HEK293 (cell line): ENCODE measurements at regions not wholly inside any gene's neighbourhood (a gene's known extent, or its start where the extent isn't known, plus 50 kb on each side); places are given as distances from the start of the nearest gene placed in this dataset.

Experiments used
- CTCF ChIA-PET: fragments of 350-600 bp; formaldehyde crosslinking; extraction: SDS; loops from one replicate; lab custom pipeline; 2021; ENCODE audit warnings: antibody characterized with exemption; lab: Yijun Ruan, JAX
- POLR2A ChIA-PET: fragments of 300-600 bp; formaldehyde crosslinking; extraction: SDS; loops from one replicate; lab custom pipeline; 2020; ENCODE audit warnings: antibody characterized with exemption, inconsistent platforms; lab: Yijun Ruan, JAX
- H3K27ac ChIP-seq: fragments of 200-500 bp; sonication (Bioruptor generic); 2 replicates; pipeline ENCODE4 v1.5.1; 2014; ENCODE audit warnings: low read depth, low read length, control low read depth, inconsistent platforms; ENCODE audit errors: extremely low read depth
- H3K36me3 ChIP-seq, 2 experiments: fragments of 200-500 bp in 1 of 2; sonication (Bioruptor generic) in 1 of 2; 1 replicate in 1 of 2; 2 replicates in 1 of 2; pipeline ENCODE4 v1.5.1; 2014 to 2017; ENCODE audit warnings: inconsistent platforms in 2 of 2, low read length in 2 of 2; ENCODE audit not compliant: control insufficient read depth in 2 of 2, insufficient read depth in 1 of 2
- H3K4me1 ChIP-seq: fragments of 200-500 bp; sonication (Bioruptor generic); 2 replicates; pipeline ENCODE4 v1.5.1; 2014; ENCODE audit warnings: mild to moderate bottlenecking, low read length, inconsistent platforms; ENCODE audit not compliant: control insufficient read depth, insufficient read depth
- H3K4me3 ChIP-seq: 2 replicates; pipeline ENCODE4 v1.5.1; 2011; ENCODE audit warnings: low read depth, mild to moderate bottlenecking, control low read depth, low read length, moderate library complexity
- H3K9me3 ChIP-seq: fragments of 200-500 bp; sonication (Bioruptor generic); 2 replicates; pipeline ENCODE4 v1.5.1; 2014; ENCODE audit warnings: low read depth, low read length, inconsistent platforms; ENCODE audit not compliant: control insufficient read depth, insufficient read depth
- HOXC10 ChIP-seq: sonication (generic); formaldehyde crosslinking; IDR thresholded peaks from 2 replicates; pipeline ENCODE4 v1.8.1; 2023; ENCODE audit warnings: mild to moderate bottlenecking, missing genetic modification reagents
- IKZF3 ChIP-seq: fragments of 450-650 bp; IDR thresholded peaks from 2 replicates; pipeline ENCODE4 v1.5.0; 2018; ENCODE audit warnings: missing biosample characterization, mild to moderate bottlenecking, missing genetic modification characterization, moderate library complexity
- REPIN1 ChIP-seq: fragments of 450-650 bp; formaldehyde crosslinking; IDR thresholded peaks from 2 replicates; pipeline ENCODE4 v1.5.1; 2017; ENCODE audit warnings: missing biosample characterization, missing genetic modification characterization, low read depth
- ZBTB17 ChIP-seq: fragments of 450-650 bp; formaldehyde crosslinking; IDR thresholded peaks from 2 replicates; pipeline ENCODE4 v1.5.1; 2016; ENCODE audit warnings: missing biosample characterization, missing genetic modification characterization
- ZBTB7A ChIP-seq: fragments of 450-650 bp; formaldehyde crosslinking; IDR thresholded peaks from 2 replicates; pipeline ENCODE4 v1.5.1; 2016; ENCODE audit warnings: low read depth, missing biosample characterization, missing genetic modification characterization
- ZNF140 ChIP-seq: fragments of 450-650 bp; formaldehyde crosslinking; IDR thresholded peaks from 2 replicates; pipeline ENCODE4 v1.5.1; 2016; ENCODE audit warnings: missing biosample characterization, missing genetic modification characterization
- ZNF202 ChIP-seq: fragments of 450-650 bp; formaldehyde crosslinking; IDR thresholded peaks from 2 replicates; pipeline ENCODE4 v1.5.1; 2016; ENCODE audit warnings: missing biosample characterization, missing genetic modification characterization, borderline replicate concordance
- ZNF214 ChIP-seq: fragments of 450-650 bp; formaldehyde crosslinking; IDR thresholded peaks from 2 replicates; pipeline ENCODE4 v1.5.1; 2017; ENCODE audit warnings: missing biosample characterization, mild to moderate bottlenecking, missing genetic modification characterization, borderline replicate concordance
- ZNF223 ChIP-seq: fragments of 450-650 bp; formaldehyde crosslinking; IDR thresholded peaks from 2 replicates; pipeline ENCODE4 v1.5.1; 2016; ENCODE audit warnings: missing biosample characterization, missing genetic modification characterization
- ZNF24 ChIP-seq: fragments of 450-650 bp; formaldehyde crosslinking; IDR thresholded peaks from 2 replicates; pipeline ENCODE4 v1.5.1; 2016; ENCODE audit warnings: missing biosample characterization, missing genetic modification characterization
- ZNF670 ChIP-seq: fragments of 450-650 bp; formaldehyde crosslinking; IDR thresholded peaks from 2 replicates; pipeline ENCODE4 v1.5.1; 2016; ENCODE audit warnings: missing biosample characterization, missing genetic modification characterization, low read depth
- ZNF768 ChIP-seq: fragments of 450-650 bp; formaldehyde crosslinking; IDR thresholded peaks from 2 replicates; pipeline ENCODE4 v1.5.1; 2018; ENCODE audit warnings: missing biosample characterization, mild to moderate bottlenecking, missing genetic modification characterization
- ZNF777 ChIP-seq: fragments of 450-650 bp; formaldehyde crosslinking; IDR thresholded peaks from 2 replicates; pipeline ENCODE4 v1.5.1; 2017; ENCODE audit warnings: missing biosample characterization, missing genetic modification characterization, borderline replicate concordance
- ZSCAN30 ChIP-seq: fragments of 450-650 bp; IDR thresholded peaks from 2 replicates; pipeline ENCODE4 v1.5.1; 2018; ENCODE audit warnings: missing biosample characterization, mild to moderate bottlenecking, missing genetic modification characterization, moderate library complexity
- TF ChIP-seq, protein P1 (sequence below): fragments of 450-650 bp; formaldehyde crosslinking; IDR thresholded peaks from 2 replicates; pipeline ENCODE4 v1.5.1; 2016; ENCODE audit warnings: missing biosample characterization, missing genetic modification characterization
- TF ChIP-seq, protein P2 (sequence below): fragments of 450-650 bp; formaldehyde crosslinking; IDR thresholded peaks from 2 replicates; pipeline ENCODE4 v1.5.1; 2016; ENCODE audit warnings: missing biosample characterization, missing genetic modification characterization
- TF ChIP-seq, protein P3 (sequence below): fragments of 450-650 bp; formaldehyde crosslinking; IDR thresholded peaks from 2 replicates; pipeline ENCODE4 v1.5.1; 2016; ENCODE audit warnings: missing biosample characterization, missing genetic modification characterization

GRCh38 chr4:59223292-59223941, 1976.7 kb upstream of the ADGRL3 start:
- TF ChIP-seq ZSCAN30 (tag by site-specific recombination) (no peak), ZNF777 (no peak)
- TF ChIP-seq, all 188 proteins: peak for 0
- ChIA-PET POLR2A (no interaction called here), CTCF (no interaction called here)
- Histone ChIP-seq H3K4me1 (no peaks in the 10 kb centered on the region), H3K27ac (no peak overlapping the region), H3K36me3 (no peaks in the 10 kb centered on the region), H3K4me3 (no peak overlapping the region), H3K9me3 (no peaks in the 10 kb centered on the region)

- TF ChIP-seq ZNF223 (tag by site-specific recombination) (no peak), ZBTB17 (tag by site-specific recombination) (no peak), ZNF202 (tag by site-specific recombination) (no peak), ZNF140 (tag by site-specific recombination) (no peak)
- TF ChIP-seq, all 188 proteins: peak for 0
- no peaks in the 10 kb centered on the region for H3K4me1 ChIP-seq
- no peak overlapping the region for H3K4me3 ChIP-seq
- POLR2A ChIA-PET, result no interaction called here
- H3K27ac ChIP-seq, result no peak overlapping the region
- no peaks in the 10 kb centered on the region for H3K36me3 ChIP-seq
- H3K9me3 ChIP-seq, result no peaks in the 10 kb centered on the region
- CTCF ChIA-PET, result no interaction called here
Measured at GRCh38 chr4:59238212-59238611, 1961.9 kb upstream of the ADGRL3 start.

DNA sequence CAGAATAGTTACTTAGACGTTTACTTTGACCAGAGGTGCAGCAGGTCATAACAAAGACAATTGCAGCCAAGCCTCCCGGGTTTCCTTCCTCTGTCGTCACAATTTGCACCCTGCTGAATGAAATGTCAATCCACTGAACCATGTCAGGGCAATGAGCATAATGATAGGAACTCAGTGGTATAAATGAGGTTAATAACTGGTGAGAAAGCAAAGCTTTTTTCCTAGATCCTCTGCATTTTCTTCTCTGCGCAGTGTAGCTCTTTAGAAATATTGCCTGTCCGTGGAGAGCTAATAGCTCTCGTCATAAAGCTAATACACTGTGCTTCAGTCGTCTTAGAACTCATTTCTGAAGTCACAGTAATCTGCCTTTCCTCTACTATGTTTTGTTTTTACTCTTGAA, 1960.1 kb upstream of the ADGRL3 start:
- H3K4me3 ChIP-seq, result no peak overlapping the region
- CTCF ChIA-PET, result interaction anchor here (0.6 kb wide), 1 partner anchor 741 kb away, joined by 4 read pairs; no protein-coding TSS in a partner anchor
- H3K27ac ChIP-seq, result no peak overlapping the region
- H3K9me3 ChIP-seq, result no peaks in the 10 kb centered on the region
- no peaks in the 10 kb centered on the region for H3K36me3 ChIP-seq
- TF ChIP-seq ZNF768 (tag by site-specific recombination) (no peak), HOXC10 (CRISPR knock-in tag) (no peak), ZNF670 (no peak), IKZF3 (tag by site-specific recombination) (no peak)
- H3K4me1 ChIP-seq, result no peaks in the 10 kb centered on the region
- POLR2A ChIA-PET, result no interaction called here

- Histone ChIP-seq H3K4me3 (no peak overlapping the region), H3K27ac (no peak overlapping the region), H3K9me3 (no peaks in the 10 kb centered on the region), H3K36me3 (no peaks in the 10 kb centered on the region), H3K4me1 (no peaks in the 10 kb centered on the region)
- POLR2A ChIA-PET, result no interaction called here
- CTCF ChIA-PET, result no interaction called here
- TF ChIP-seq ZBTB7A (tag by site-specific recombination) (no peak), REPIN1 (tag by site-specific recombination) (no peak), ZNF214 (tag by site-specific recombination) (no peak), ZNF24 (tag by site-specific recombination) (no peak)
- TF ChIP-seq, protein P1, sequence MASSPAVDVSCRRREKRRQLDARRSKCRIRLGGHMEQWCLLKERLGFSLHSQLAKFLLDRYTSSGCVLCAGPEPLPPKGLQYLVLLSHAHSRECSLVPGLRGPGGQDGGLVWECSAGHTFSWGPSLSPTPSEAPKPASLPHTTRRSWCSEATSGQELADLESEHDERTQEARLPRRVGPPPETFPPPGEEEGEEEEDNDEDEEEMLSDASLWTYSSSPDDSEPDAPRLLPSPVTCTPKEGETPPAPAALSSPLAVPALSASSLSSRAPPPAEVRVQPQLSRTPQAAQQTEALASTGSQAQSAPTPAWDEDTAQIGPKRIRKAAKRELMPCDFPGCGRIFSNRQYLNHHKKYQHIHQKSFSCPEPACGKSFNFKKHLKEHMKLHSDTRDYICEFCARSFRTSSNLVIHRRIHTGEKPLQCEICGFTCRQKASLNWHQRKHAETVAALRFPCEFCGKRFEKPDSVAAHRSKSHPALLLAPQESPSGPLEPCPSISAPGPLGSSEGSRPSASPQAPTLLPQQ, result no peak
- TF ChIP-seq, protein P2, sequence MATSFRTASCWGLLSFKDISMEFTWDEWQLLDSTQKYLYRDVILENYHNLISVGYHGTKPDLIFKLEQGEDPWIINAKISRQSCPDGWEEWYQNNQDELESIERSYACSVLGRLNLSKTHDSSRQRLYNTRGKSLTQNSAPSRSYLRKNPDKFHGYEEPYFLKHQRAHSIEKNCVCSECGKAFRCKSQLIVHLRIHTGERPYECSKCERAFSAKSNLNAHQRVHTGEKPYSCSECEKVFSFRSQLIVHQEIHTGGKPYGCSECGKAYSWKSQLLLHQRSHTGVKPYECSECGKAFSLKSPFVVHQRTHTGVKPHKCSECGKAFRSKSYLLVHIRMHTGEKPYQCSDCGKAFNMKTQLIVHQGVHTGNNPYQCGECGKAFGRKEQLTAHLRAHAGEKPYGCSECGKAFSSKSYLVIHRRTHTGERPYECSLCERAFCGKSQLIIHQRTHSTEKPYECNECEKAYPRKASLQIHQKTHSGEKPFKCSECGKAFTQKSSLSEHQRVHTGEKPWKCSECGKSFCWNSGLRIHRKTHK, result no peak
- TF ChIP-seq, protein P3, sequence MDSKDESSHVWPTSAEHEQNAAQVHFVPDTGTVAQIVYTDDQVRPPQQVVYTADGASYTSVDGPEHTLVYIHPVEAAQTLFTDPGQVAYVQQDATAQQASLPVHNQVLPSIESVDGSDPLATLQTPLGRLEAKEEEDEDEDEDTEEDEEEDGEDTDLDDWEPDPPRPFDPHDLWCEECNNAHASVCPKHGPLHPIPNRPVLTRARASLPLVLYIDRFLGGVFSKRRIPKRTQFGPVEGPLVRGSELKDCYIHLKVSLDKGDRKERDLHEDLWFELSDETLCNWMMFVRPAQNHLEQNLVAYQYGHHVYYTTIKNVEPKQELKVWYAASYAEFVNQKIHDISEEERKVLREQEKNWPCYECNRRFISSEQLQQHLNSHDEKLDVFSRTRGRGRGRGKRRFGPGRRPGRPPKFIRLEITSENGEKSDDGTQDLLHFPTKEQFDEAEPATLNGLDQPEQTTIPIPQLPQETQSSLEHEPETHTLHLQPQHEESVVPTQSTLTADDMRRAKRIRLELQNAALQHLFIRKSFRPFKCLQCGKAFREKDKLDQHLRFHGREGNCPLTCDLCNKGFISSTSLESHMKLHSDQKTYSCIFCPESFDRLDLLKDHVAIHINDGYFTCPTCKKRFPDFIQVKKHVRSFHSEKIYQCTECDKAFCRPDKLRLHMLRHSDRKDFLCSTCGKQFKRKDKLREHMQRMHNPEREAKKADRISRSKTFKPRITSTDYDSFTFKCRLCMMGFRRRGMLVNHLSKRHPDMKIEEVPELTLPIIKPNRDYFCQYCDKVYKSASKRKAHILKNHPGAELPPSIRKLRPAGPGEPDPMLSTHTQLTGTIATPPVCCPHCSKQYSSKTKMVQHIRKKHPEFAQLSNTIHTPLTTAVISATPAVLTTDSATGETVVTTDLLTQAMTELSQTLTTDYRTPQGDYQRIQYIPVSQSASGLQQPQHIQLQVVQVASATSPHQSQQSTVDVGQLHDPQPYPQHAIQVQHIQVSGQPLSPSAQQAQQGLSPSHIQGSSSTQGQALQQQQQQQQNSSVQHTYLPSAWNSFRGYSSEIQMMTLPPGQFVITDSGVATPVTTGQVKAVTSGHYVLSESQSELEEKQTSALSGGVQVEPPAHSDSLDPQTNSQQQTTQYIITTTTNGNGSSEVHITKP (tag by site-specific recombination), result no peak
Measured at GRCh38 chr4:59243038-59243437, 1957.1 kb upstream of the ADGRL3 start.
